CD14-positive monocyte (primary cell): ENCODE measurements at regions not wholly inside any gene's neighbourhood (a gene's known extent, or its start where the extent isn't known, plus 50 kb on each side); places are given as distances from the start of the nearest gene placed in this dataset.

Source experiments
- DNase-seq, 3 donors: peaks; one replicate each; pipeline ENCODE4 v3.0.0-alpha.2; 2011 to 2022
- H2AFZ ChIP-seq: 2 replicates; pipeline ENCODE4 v1.6.0; 2012; ENCODE audit warnings: mild to moderate bottlenecking, low read depth, low read length, inconsistent platforms; ENCODE audit not compliant: insufficient read depth, poor library complexity, severe bottlenecking
- H3K27ac ChIP-seq, 2 donors: 1 replicate in 1 of 2; 2 replicates in 1 of 2; pipeline ENCODE4 v1.5.1; 2012 to 2013; ENCODE audit warnings: low read length in 2 of 2, control low read depth in 1 of 2, inconsistent platforms in 1 of 2, low read depth in 1 of 2, mild to moderate bottlenecking in 1 of 2
- H3K27me3 ChIP-seq, 2 donors: one replicate each; pipeline versions ENCODE4 v1.6.0 to v1.6.1; 2011 to 2013; ENCODE audit warnings: low read length in 2 of 2; ENCODE audit not compliant: control insufficient read depth in 2 of 2, insufficient read depth in 2 of 2
- H3K36me3 ChIP-seq, 2 donors: replicated peaks in 1 of 2; 1 replicate in 1 of 2; 2 replicates in 1 of 2; pipeline versions ENCODE4 v1.5.1 to v1.6.1; 2012 to 2013; ENCODE audit warnings: low read length in 2 of 2, control low read depth in 1 of 2, inconsistent platforms in 1 of 2, mild to moderate bottlenecking in 1 of 2; ENCODE audit not compliant: insufficient read depth in 2 of 2, control insufficient read depth in 1 of 2
- H3K4me1 ChIP-seq, 2 donors: 1 replicate in 1 of 2; 2 replicates in 1 of 2; pipeline versions ENCODE4 v1.5.1 to v1.6.1; 2012 to 2013; ENCODE audit warnings: low read length in 2 of 2, control low read depth in 1 of 2, inconsistent platforms in 1 of 2, mild to moderate bottlenecking in 1 of 2, moderate library complexity in 1 of 2; ENCODE audit not compliant: insufficient read depth in 2 of 2, control insufficient read depth in 1 of 2
- H3K4me2 ChIP-seq: replicated peaks from 2 replicates; pipeline ENCODE3; 2012; ENCODE audit warnings: low read length, moderate library complexity, mild to moderate bottlenecking; ENCODE audit not compliant: poor library complexity, severe bottlenecking; ENCODE audit errors: extremely low read depth
- H3K4me3 ChIP-seq, 3 experiments: fragments of 200-600 bp in 1 of 3; sonication (generic) in 1 of 3; replicated peaks in 1 of 3; 1 replicate in 2 of 3; 2 replicates in 1 of 3; pipeline ENCODE4 v1.5.1; 2011 to 2013; ENCODE audit warnings: low read length in 3 of 3, mild to moderate bottlenecking in 3 of 3, control low read depth in 2 of 3, low read depth in 2 of 3, inconsistent platforms in 1 of 3, moderate library complexity in 1 of 3
- H3K79me2 ChIP-seq: 2 replicates; pipeline ENCODE4 v1.6.0; 2012; ENCODE audit warnings: mild to moderate bottlenecking, control low read depth, inconsistent platforms, low read length, moderate library complexity; ENCODE audit not compliant: insufficient read depth
- H3K9ac ChIP-seq: 2 replicates; pipeline ENCODE4 v1.6.0; 2017; ENCODE audit warnings: low read length, mild to moderate bottlenecking; ENCODE audit not compliant: insufficient read depth, poor library complexity, severe bottlenecking
- H3K9me3 ChIP-seq, 2 donors: replicated peaks in 1 of 2; 1 replicate in 1 of 2; 2 replicates in 1 of 2; pipeline versions ENCODE4 v1.5.1 to v1.6.1; 2012 to 2013; ENCODE audit warnings: low read length in 2 of 2, control low read depth in 1 of 2; ENCODE audit not compliant: control insufficient read depth in 1 of 2, insufficient read depth in 1 of 2
- H4K20me1 ChIP-seq: 2 replicates; pipeline ENCODE4 v1.6.0; 2012; ENCODE audit warnings: mild to moderate bottlenecking, low read length, control low read depth, moderate library complexity; ENCODE audit not compliant: insufficient read depth
- H3K27ac Mint-ChIP-seq, 7 donors: one replicate each; pipeline ENCODE4 v1.8.0; 2020; ENCODE audit warnings: mild to moderate bottlenecking in 7 of 7, mixed read lengths in 7 of 7, moderate library complexity in 6 of 7, inconsistent platforms in 2 of 7
- H3K27me3 Mint-ChIP-seq, 3 donors: one replicate each; pipeline ENCODE4 v1.8.0; 2021 to 2022; ENCODE audit warnings: low read depth in 3 of 3, mild to moderate bottlenecking in 3 of 3, mixed read lengths in 3 of 3, moderate library complexity in 3 of 3, inconsistent platforms in 1 of 3
- H3K36me3 Mint-ChIP-seq, 2 donors: one replicate each; pipeline ENCODE4 v1.8.0; 2020; ENCODE audit warnings: mixed read lengths in 2 of 2, inconsistent platforms in 1 of 2, mild to moderate bottlenecking in 1 of 2
- H3K4me1 Mint-ChIP-seq: one replicate; pipeline ENCODE4 v1.8.0; 2020; ENCODE audit warnings: mild to moderate bottlenecking, mixed read lengths
- H3K4me3 Mint-ChIP-seq, 2 donors: one replicate each; pipeline ENCODE4 v1.8.0; 2020; ENCODE audit warnings: mild to moderate bottlenecking in 2 of 2, mixed read lengths in 2 of 2, moderate library complexity in 1 of 2
- H3K9me3 Mint-ChIP-seq, 7 donors: one replicate each; pipeline ENCODE4 v1.8.0; 2020 to 2022; ENCODE audit warnings: mixed read lengths in 7 of 7, mild to moderate bottlenecking in 6 of 7, moderate library complexity in 6 of 7, inconsistent platforms in 2 of 7
- CTCF ChIP-seq: fragments of 200-600 bp; IDR thresholded peaks from one replicate; pipeline ENCODE4 v1.8.0; 2022; ENCODE audit warnings: antibody characterized with exemption, mild to moderate bottlenecking
- WGBS: methylation state at CpG from one replicate; pipeline ENCODE4 v1.1.5; 2013; ENCODE audit warnings: missing lambda C conversion rate; ENCODE audit not compliant: insufficient coverage; 5-methylcytosine and 5-hydroxymethylcytosine counted together
- intact Hi-C, 2 donors: fragments of 100-400 bp; cut with micrococcal nuclease; formaldehyde crosslinking; loops; one replicate each; pipeline versions ENCODE4 v1.15.0 to v1.15.1; 2023

- Mint-ChIP-seq H3K9me3 (peaks cover 0 to 4% (median 1%) of the 10 kb centered on the region in 7 donors), H3K27ac (no peak overlapping the region), H3K4me1 (no peaks in the 10 kb centered on the region), H3K27me3 (peaks cover 0 to 2% (median 0%) of the 10 kb centered on the region in 3 donors), H3K4me3 (no peak overlapping the region), H3K36me3 (no peaks in the 10 kb centered on the region)
- no peaks in the 10 kb centered on the region for H3K4me1 ChIP-seq
- H3K27ac ChIP-seq: no peak overlapping the region
- intact Hi-C loops: no loop called here
- no peaks in the 10 kb centered on the region for H3K9me3 ChIP-seq
- H2AFZ ChIP-seq: no peak overlapping the region
- no peaks in the 10 kb centered on the region for H4K20me1 ChIP-seq
- no peak overlapping the region for H3K4me3 ChIP-seq
- no peak for DNase-seq
- no peaks in the 10 kb centered on the region for H3K36me3 ChIP-seq
- no peaks in the 10 kb centered on the region for H3K27me3 ChIP-seq
- TF ChIP-seq CTCF: no peak
- no peak overlapping the region for H3K4me2 ChIP-seq
- no peaks in the 10 kb centered on the region for H3K79me2 ChIP-seq
- H3K9ac ChIP-seq: no peak overlapping the region
- WGBS: no CpG with 5 or more reads among the region's 4 CpGs
Measured at GRCh38 chr5:21143686-21144085, 1155.7 kb upstream of the CDH18 start.

- TF ChIP-seq CTCF: no peak
- Histone ChIP-seq H2AFZ (no peak overlapping the region), H4K20me1 (no peaks in the 10 kb centered on the region), H3K27me3 (no peaks in the 10 kb centered on the region), H3K36me3 (no peaks in the 10 kb centered on the region), H3K4me2 (no peak overlapping the region), H3K4me1 (no peaks in the 10 kb centered on the region), H3K27ac (no peak overlapping the region), H3K9ac (no peak overlapping the region), H3K79me2 (no peaks in the 10 kb centered on the region), H3K4me3 (no peak overlapping the region), H3K9me3 (no peaks in the 10 kb centered on the region)
- Mint-ChIP-seq H3K9me3 (peaks cover 0 to 4% (median 1%) of the 10 kb centered on the region in 7 donors), H3K27me3 (peaks cover 0 to 2% (median 0%) of the 10 kb centered on the region in 3 donors), H3K27ac (no peak overlapping the region), H3K4me1 (no peaks in the 10 kb centered on the region), H3K4me3 (no peak overlapping the region), H3K36me3 (no peaks in the 10 kb centered on the region)
- intact Hi-C loops: no loop called here
- WGBS: 94% methylated on average over 5 of the region's 9 CpGs
- DNase-seq: no peak
Measured at GRCh38 chr5:21142791-21143190, 1154.8 kb upstream of the CDH18 start.
